ENCODE measurements at regions not wholly inside any gene's neighbourhood (a gene's known extent, or its start where the extent isn't known, plus 50 kb on each side); places are given as distances from the start of the nearest gene placed in this dataset.

GRCh38 chr12:118840878-118841277 lies 140.5 kb upstream of the SRRM4 start:
- no peak overlapping the region for H3K18ac ChIP-seq (ENCODE audit: extremely low read depth, low read length)
- FAIRE-seq, result no peak
- no peak overlapping the region for H3K4ac ChIP-seq (replicated peaks; ENCODE audit: insufficient read length, low read depth, low read length)
- CTCF ChIA-PET (ENCODE audit: partially characterized antibody), result interaction anchor here (0.5 to 7.1 kb wide), 18 partner anchors 8 to 704 kb away, joined by 3 to 57 read pairs (median 4); no protein-coding TSS in a partner anchor
- H3K4me2 ChIP-seq (ENCODE audit: insufficient read depth in 1 of 2, low read depth in 2 of 2, low read length in 2 of 2), result no peak overlapping the region
- no peaks in the 10 kb centered on the region for H3K79me2 ChIP-seq (ENCODE audit: control insufficient read depth in 1 of 2, insufficient read depth in 2 of 2, low read length in 2 of 2)
- H3K4me1 ChIP-seq (replicated peaks in 1 of 4; ENCODE audit: control insufficient read depth in 3 of 4, insufficient read depth in 4 of 4, low read length in 3 of 4), result no peaks in the 10 kb centered on the region
- no peak overlapping the region for H2AK5ac ChIP-seq (ENCODE audit: low read depth, low read length)
- H3K9ac ChIP-seq (replicated peaks in 1 of 4; ENCODE audit: extremely low read depth in 1 of 4, low read depth in 3 of 4, low read length in 3 of 4), result no peak overlapping the region
- H4K91ac ChIP-seq (replicated peaks; ENCODE audit: insufficient read length, low read length), result no peak overlapping the region
- no peak overlapping the region for H4K5ac ChIP-seq (ENCODE audit: insufficient read length, low read depth, low read length)
- H3K56ac ChIP-seq (replicated peaks; ENCODE audit: insufficient read length, low read depth, low read length), result no peak overlapping the region
- no peak overlapping the region for H2BK12ac ChIP-seq (ENCODE audit: low read depth, low read length)
- H3K23me2 ChIP-seq (ENCODE audit: low read depth, low read length), result no peaks in the 10 kb centered on the region
- no peak overlapping the region for H2BK20ac ChIP-seq (ENCODE audit: low read length)
- H4K20me1 ChIP-seq (replicated peaks in 1 of 2; ENCODE audit: control insufficient read depth in 1 of 2, insufficient read depth in 2 of 2, low read length in 2 of 2), result no peaks in the 10 kb centered on the region
- no peaks in the 10 kb centered on the region for H3K9me3 ChIP-seq (ENCODE audit: insufficient read depth in 2 of 2, low read depth in 1 of 2, low read length in 1 of 2)
- no peak overlapping the region for H4K8ac ChIP-seq (ENCODE audit: extremely low read depth, insufficient read depth, low read length)
- H2BK5ac ChIP-seq (ENCODE audit: low read depth, low read length), result no peak overlapping the region
- no peak overlapping the region for H2BK15ac ChIP-seq (ENCODE audit: low read length)
- POLR2A ChIA-PET (ENCODE audit: partially characterized antibody), result no interaction called here
- H3K23ac ChIP-seq (ENCODE audit: insufficient read length), result no peak overlapping the region
- H3K27me3 ChIP-seq (replicated peaks in 1 of 4; ENCODE audit: control insufficient read depth in 3 of 4, extremely low read depth in 1 of 4, insufficient read depth in 3 of 4, low read length in 3 of 4), result no peaks in the 10 kb centered on the region; a peak in 2 of 7 replicates
- no peak overlapping the region for H2AFZ ChIP-seq (ENCODE audit: low read length)
- no peaks in the 10 kb centered on the region for H3K36me3 ChIP-seq (ENCODE audit: control insufficient read depth in 2 of 4, insufficient read depth in 4 of 4, low read length in 3 of 4)
- no peak overlapping the region for H3K27ac ChIP-seq (ENCODE audit: low read depth, low read length)
- no peak overlapping the region for H3K14ac ChIP-seq (ENCODE audit: insufficient read length)
- no peak for DNase-seq (ENCODE audit: low read depth in 1 of 2, low spot score in 2 of 2)
- no peak overlapping the region for H3K4me3 ChIP-seq (ENCODE audit: extremely low read depth in 1 of 4, insufficient read depth in 2 of 4, low read depth in 3 of 4, low read length in 4 of 4)
- no peaks in the 10 kb centered on the region for H3K79me1 ChIP-seq (ENCODE audit: low read depth, low read length)
- H2BK120ac ChIP-seq (replicated peaks; ENCODE audit: low read depth, low read length), result no peak overlapping the region
- TF ChIP-seq SP1 (IDR thresholded peaks at IDR 0.05; ENCODE audit: low read depth, low read length), result no peak
- no peak for TF ChIP-seq ZNF274 (IDR thresholded peaks at IDR 0.05; ENCODE audit: borderline replicate concordance, extremely low read depth, low read length)
- TF ChIP-seq CREB1 (IDR thresholded peaks at IDR 0.05), result no peak
- no peak for TF ChIP-seq TBP (IDR thresholded peaks at IDR 0.05; ENCODE audit: low read depth, low read length)
- no peak for TF ChIP-seq SIN3A (conservative IDR thresholded peaks at IDR 0.05 in 1 of 2, IDR thresholded peaks at IDR 0.05 in 1 of 2; ENCODE audit: low read depth in 1 of 2, low read length in 2 of 2)
- TF ChIP-seq TAF1 (IDR thresholded peaks at IDR 0.05; ENCODE audit: low read depth, low read length), result no peak
- no peak for TF ChIP-seq CTBP2 (IDR thresholded peaks at IDR 0.05; ENCODE audit: borderline replicate concordance, insufficient read depth, insufficient read length, low read length)
- TF ChIP-seq GABPA (IDR thresholded peaks at IDR 0.05; ENCODE audit: borderline replicate concordance, insufficient read depth, low read length), result no peak
